Nephron (organoid): ENCODE measurements at regions not wholly inside any gene's neighbourhood (a gene's known extent, or its start where the extent isn't known, plus 50 kb on each side); places are given as distances from the start of the nearest gene placed in this dataset.
"Not testable (repeated sequence)": the region's sequence is repeated elsewhere in the genome, so short reads cannot be mapped to it uniquely, and the experiment has no call there.

ENCODE experiments used
- H3K27ac Mint-ChIP-seq, 3 experiments: 2 replicates each; pipeline ENCODE4 v1.8.0; 2020; ENCODE audit warnings: mixed read lengths in 3 of 3, mild to moderate bottlenecking in 2 of 3, moderate library complexity in 1 of 3
- H3K27me3 Mint-ChIP-seq: 2 replicates; pipeline ENCODE4 v1.8.0; 2021; ENCODE audit warnings: low read depth, mild to moderate bottlenecking, moderate library complexity, mixed read lengths
- H3K36me3 Mint-ChIP-seq: 2 replicates; pipeline ENCODE4 v1.8.0; 2020; ENCODE audit warnings: low read depth, mixed read lengths
- H3K4me1 Mint-ChIP-seq: 2 replicates; pipeline ENCODE4 v1.8.0; 2020; ENCODE audit warnings: mixed read lengths
- H3K4me3 Mint-ChIP-seq, 3 experiments: 2 replicates each; pipeline ENCODE4 v1.8.0; 2020; ENCODE audit warnings: mild to moderate bottlenecking in 3 of 3, mixed read lengths in 3 of 3, moderate library complexity in 2 of 3
- H3K9me3 Mint-ChIP-seq: 2 replicates; pipeline ENCODE4 v1.8.0; 2020; ENCODE audit warnings: mixed read lengths
- TF ChIP-seq, protein P1 (sequence below), 3 experiments: fragments of 200-600 bp; sonication (generic); IDR thresholded peaks; one replicate each; pipeline ENCODE4 v1.5.0; 2021; ENCODE audit warnings: antibody characterized with exemption in 3 of 3; ENCODE audit not compliant: unreplicated experiment in 3 of 3

GRCh38 chr12:34605510-34605887 lies 583.2 kb downstream of the ALG10 start:
- Mint-ChIP-seq H3K36me3 (no peaks in the 10 kb centered on the region), H3K4me1 (no peaks in the 10 kb centered on the region), H3K27me3 (peaks cover 3% of the 10 kb centered on the region), H3K9me3 (peaks cover 37% of the 10 kb centered on the region), H3K27ac (no peak overlapping the region), H3K4me3 (no peak overlapping the region)
- TF ChIP-seq, protein P1, sequence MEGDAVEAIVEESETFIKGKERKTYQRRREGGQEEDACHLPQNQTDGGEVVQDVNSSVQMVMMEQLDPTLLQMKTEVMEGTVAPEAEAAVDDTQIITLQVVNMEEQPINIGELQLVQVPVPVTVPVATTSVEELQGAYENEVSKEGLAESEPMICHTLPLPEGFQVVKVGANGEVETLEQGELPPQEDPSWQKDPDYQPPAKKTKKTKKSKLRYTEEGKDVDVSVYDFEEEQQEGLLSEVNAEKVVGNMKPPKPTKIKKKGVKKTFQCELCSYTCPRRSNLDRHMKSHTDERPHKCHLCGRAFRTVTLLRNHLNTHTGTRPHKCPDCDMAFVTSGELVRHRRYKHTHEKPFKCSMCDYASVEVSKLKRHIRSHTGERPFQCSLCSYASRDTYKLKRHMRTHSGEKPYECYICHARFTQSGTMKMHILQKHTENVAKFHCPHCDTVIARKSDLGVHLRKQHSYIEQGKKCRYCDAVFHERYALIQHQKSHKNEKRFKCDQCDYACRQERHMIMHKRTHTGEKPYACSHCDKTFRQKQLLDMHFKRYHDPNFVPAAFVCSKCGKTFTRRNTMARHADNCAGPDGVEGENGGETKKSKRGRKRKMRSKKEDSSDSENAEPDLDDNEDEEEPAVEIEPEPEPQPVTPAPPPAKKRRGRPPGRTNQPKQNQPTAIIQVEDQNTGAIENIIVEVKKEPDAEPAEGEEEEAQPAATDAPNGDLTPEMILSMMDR (IDR thresholded peaks at IDR 0.05; ENCODE audit: unreplicated experiment in 3 of 3) = no peak

DNA sequence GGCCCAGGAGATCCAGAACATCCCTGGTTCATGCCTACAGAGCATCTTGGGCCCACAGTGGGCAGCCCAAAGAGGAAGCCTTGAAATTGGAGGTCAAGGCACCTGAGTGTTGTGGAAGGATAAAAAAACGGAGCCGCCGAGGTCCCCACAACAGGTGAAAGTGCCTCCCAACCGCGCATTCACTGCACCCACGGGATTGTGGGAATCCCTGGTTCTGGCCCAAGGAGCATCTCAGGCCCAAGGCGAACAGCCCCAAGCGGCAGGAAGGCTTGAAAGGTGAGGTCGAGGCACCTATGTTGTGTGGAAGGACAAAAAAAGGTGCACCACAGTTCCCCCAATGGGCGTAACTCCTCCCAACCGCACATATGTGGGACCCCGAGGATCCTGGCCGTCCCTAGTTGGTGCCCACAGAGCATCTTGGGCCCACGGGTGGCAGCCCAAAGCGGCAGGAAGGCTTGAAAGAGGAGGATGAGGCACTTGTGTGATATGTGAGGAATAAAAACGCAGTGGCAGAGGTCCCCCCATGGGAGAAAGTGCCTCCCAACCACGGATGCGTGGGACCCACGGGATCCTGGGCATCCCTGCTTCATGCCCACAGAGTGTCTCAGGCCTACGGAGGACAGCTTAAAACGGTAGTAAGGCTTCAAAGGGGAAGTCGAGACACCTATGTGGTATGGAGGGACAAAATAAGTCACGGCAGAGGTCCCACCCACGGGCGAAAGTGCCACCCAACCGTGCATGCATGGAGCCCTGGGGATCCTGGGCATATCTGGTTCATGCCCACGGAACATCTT lies 583.9 kb downstream of the ALG10 start:
- peaks cover 37% of the 10 kb centered on the region for H3K9me3 Mint-ChIP-seq
- TF ChIP-seq, protein P1 (IDR thresholded peaks at IDR 0.05; ENCODE audit: unreplicated experiment in 3 of 3) = no peak
- H3K4me3 Mint-ChIP-seq = no peak overlapping the region
- no peaks in the 10 kb centered on the region for H3K4me1 Mint-ChIP-seq
- H3K27me3 Mint-ChIP-seq = peaks cover 3% of the 10 kb centered on the region
- no peak overlapping the region for H3K27ac Mint-ChIP-seq
- no peaks in the 10 kb centered on the region for H3K36me3 Mint-ChIP-seq

DNA sequence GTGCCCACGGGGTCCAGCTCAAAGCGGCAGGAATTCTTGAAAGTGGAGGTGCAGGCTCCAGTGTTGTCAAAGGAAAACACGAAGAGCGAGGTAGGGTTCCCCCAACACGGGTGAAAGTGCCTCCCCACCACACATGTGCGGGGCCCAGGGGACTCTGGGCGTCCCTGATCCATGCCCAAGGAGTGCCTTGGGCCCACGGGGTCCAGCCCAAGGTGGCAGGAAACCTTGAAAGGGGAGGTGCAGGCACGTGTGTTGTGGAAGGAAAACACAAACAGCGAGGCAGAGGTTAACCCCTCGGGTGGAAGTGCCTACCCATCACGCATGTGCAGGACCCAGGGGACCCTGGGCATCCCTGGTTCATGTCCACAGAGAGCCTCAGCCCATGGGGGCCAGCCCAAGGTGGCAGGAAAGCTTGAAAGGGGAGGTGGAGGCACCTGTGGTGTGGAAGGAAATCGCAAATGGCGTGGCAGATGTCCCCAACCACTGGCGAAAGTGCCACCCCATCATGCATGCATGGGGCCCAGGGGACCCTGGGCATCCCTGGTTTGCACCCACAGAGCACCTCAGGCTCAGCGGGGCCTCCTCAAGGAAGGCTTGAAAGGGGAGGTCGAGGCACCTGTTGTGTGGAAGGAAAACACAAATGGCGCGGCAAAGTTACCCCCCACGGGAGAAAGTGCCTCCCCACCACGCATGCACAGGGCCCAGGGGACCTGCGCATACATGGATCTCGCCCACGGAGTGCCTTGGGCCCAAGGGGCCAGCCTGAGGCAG lies 584.6 kb downstream of the ALG10 start:
- H3K4me1 Mint-ChIP-seq = no peaks in the 10 kb centered on the region
- H3K36me3 Mint-ChIP-seq = no peaks in the 10 kb centered on the region
- no peak overlapping the region for H3K4me3 Mint-ChIP-seq
- TF ChIP-seq, protein P1 (IDR thresholded peaks at IDR 0.05; ENCODE audit: unreplicated experiment in 3 of 3) = no peak
- H3K27ac Mint-ChIP-seq = no peak overlapping the region
- H3K27me3 Mint-ChIP-seq = peaks cover 3% of the 10 kb centered on the region
- H3K9me3 Mint-ChIP-seq = peaks cover 37% of the 10 kb centered on the region

DNA sequence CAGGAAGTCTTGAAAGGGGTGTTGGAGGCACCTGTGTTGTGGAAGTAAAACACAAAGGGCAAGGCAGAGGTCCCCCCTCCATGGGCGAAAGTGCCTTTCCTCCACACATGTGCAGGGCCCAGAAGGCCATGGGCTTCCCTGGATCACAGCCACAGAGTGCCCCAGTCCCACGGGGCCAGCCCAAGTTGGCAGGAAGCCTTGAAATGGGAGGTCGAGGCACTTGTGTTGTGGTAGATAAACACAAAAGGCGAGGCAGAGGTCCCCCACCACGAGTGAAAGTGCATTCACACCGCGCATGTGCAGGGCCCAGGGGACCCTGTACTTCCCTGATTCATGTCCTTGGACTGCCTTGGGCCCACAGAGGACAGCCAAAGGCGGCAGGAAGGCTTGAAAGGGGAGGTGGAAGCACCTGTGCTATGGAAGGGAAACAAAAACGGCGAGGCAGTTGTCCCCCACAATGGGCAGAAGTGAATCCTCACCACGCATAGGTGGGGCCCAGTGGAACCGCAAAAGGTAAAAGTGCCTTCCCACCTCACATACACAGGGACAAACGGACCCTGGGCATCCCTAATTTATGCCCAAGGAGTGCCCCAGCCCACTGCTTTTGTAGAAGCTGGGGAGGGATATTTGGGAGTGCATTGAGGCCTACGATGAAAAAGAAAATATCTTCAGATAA lies 585.4 kb downstream of the ALG10 start:
- Mint-ChIP-seq H3K4me1 (no peaks in the 10 kb centered on the region), H3K9me3 (peaks cover 33% of the 10 kb centered on the region), H3K27me3 (peaks cover 3% of the 10 kb centered on the region), H3K36me3 (no peaks in the 10 kb centered on the region), H3K27ac (no peak overlapping the region), H3K4me3 (no peak overlapping the region)
- TF ChIP-seq, protein P1 (IDR thresholded peaks at IDR 0.05; ENCODE audit: unreplicated experiment in 3 of 3) = no peak

- not testable (repeated sequence) for H3K27me3 Mint-ChIP-seq, H3K36me3 Mint-ChIP-seq, H3K27ac Mint-ChIP-seq, H3K4me3 Mint-ChIP-seq, H3K4me1 Mint-ChIP-seq
- peaks cover 55% of the 10 kb centered on the region for H3K9me3 Mint-ChIP-seq
Measured at GRCh38 chr12:34613988-34614387, 591.7 kb downstream of the ALG10 start.

DNA sequence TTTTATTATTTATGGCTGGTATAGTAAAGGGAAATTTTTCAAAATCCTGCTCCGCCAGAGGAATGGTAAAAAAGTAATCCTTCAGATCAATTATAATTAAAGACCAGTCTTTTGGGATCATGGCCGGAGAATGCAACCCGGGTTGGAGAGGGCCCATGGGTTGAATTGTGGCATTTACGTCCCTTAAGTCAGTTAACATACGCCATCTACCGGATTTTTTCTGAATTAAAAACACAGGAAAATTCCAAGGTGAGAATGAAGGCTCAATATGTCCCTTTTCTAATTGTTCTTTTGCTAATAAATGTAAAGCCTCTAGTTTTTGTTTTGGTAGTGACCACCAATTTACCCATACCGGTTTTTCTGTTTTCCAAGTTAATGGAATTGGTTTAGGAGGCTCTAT lies 602.8 kb downstream of the ALG10 start:
- H3K4me3 Mint-ChIP-seq = no peak overlapping the region
- no peaks in the 10 kb centered on the region for H3K36me3 Mint-ChIP-seq
- TF ChIP-seq, protein P1 (IDR thresholded peaks at IDR 0.05; ENCODE audit: unreplicated experiment in 3 of 3) = no peak
- no peaks in the 10 kb centered on the region for H3K4me1 Mint-ChIP-seq
- H3K27ac Mint-ChIP-seq = no peak overlapping the region
- H3K9me3 Mint-ChIP-seq = peaks cover 63% of the 10 kb centered on the region
- no peaks in the 10 kb centered on the region for H3K27me3 Mint-ChIP-seq
